K562 (cell line): ENCODE measurements at regions not wholly inside any gene's neighbourhood (a gene's known extent, or its start where the extent isn't known, plus 50 kb on each side); places are given as distances from the start of the nearest gene placed in this dataset.

Source experiments
- ATAC-seq: fragments of 200-7000 bp; cut with Tn5 transposase; 3 replicates; pipeline ENCODE4 v1.9.1; 2020; ENCODE audit warnings: moderate library complexity
- BruUV-seq: library from RNA; stranded (reverse); fragments of 400-500 nt; replicated peaks from 2 replicates; lab custom pipeline; 2021; lab: Mats Ljungman, UMichigan
- CTCF ChIA-PET: fragments of 300-600 bp; formaldehyde crosslinking; extraction: SDS; loops from one replicate; lab custom pipeline; 2021; ENCODE audit warnings: low intra/inter-chr PET ratio; lab: Yijun Ruan, JAX
- POLR2A ChIA-PET: fragments of 300-600, 350-650 bp; sonication (Branson Sonifier 250); formaldehyde crosslinking; extraction: SDS; loops from one replicate; lab custom pipeline; 2021; ENCODE audit warnings: antibody characterized with exemption, inconsistent platforms; lab: Yijun Ruan, JAX
- DNase-seq, 4 experiments: peaks; one replicate each; pipeline versions ENCODE4 v3.0.0 to v3.0.0-alpha.2; 2011 to 2018; ENCODE audit warnings: low spot score in 3 of 4, mixed read lengths in 3 of 4; ENCODE audit errors: extremely low read depth in 1 of 4
- FAIRE-seq: peaks from 2 replicates; lab custom pipeline; 2011; peaks lifted over from hg19 to GRCh38; lab: Jason Lieb, UNC
- H2AFZ ChIP-seq: 2 replicates; pipeline ENCODE4 v1.6.0; 2011; ENCODE audit warnings: low read depth, low read length, control low read depth, inconsistent platforms
- H3K27ac ChIP-seq: fragments of 200-600 bp; 3 replicates; pipeline ENCODE4 v1.8.0; 2011; ENCODE audit warnings: low read depth, mild to moderate bottlenecking, control low read depth, inconsistent platforms, low read length, moderate library complexity, mixed read lengths; ENCODE audit errors: extremely low read depth
- H3K27me3 ChIP-seq, 2 experiments: fragments of 300-600 bp in 1 of 2; 2 replicates in 1 of 2; 3 replicates in 1 of 2; pipeline versions ENCODE4 v1.6.0 to v1.8.0; 2011; ENCODE audit warnings: inconsistent platforms in 2 of 2, low read length in 2 of 2, mild to moderate bottlenecking in 1 of 2, mixed read lengths in 1 of 2, moderate library complexity in 1 of 2; ENCODE audit not compliant: control insufficient read depth in 2 of 2, insufficient read depth in 2 of 2
- H3K36me3 ChIP-seq: fragments of 300-600 bp; 3 replicates; pipeline ENCODE4 v1.8.0; 2011; ENCODE audit warnings: mild to moderate bottlenecking, low read length, inconsistent platforms; ENCODE audit not compliant: control insufficient read depth, insufficient read depth
- H3K4me1 ChIP-seq, 2 experiments: fragments of 200-600 bp in 1 of 2; replicated peaks in 1 of 2; 2 replicates in 1 of 2; 3 replicates in 1 of 2; pipeline versions ENCODE4 v1.5.1 to v1.8.0; 2011; ENCODE audit warnings: inconsistent platforms in 2 of 2, low read length in 2 of 2, mild to moderate bottlenecking in 1 of 2, mixed read lengths in 1 of 2, moderate library complexity in 1 of 2; ENCODE audit not compliant: control insufficient read depth in 2 of 2, insufficient read depth in 2 of 2
- H3K4me2 ChIP-seq: 2 replicates; pipeline ENCODE4 v1.6.1; 2011; ENCODE audit warnings: low read length, control low read depth, inconsistent platforms, mixed read lengths; ENCODE audit not compliant: insufficient read depth
- H3K4me3 ChIP-seq: fragments of 200-600 bp; sonication (generic), shearing (Covaris generic); 2 replicates; pipeline ENCODE4 v1.5.1; 2016; ENCODE audit warnings: control low read depth, inconsistent platforms
- H3K79me2 ChIP-seq: fragments of 200-600 bp; 3 replicates; pipeline ENCODE4 v1.8.0; 2011; ENCODE audit warnings: low read length, inconsistent platforms; ENCODE audit not compliant: control insufficient read depth, insufficient read depth
- H3K9ac ChIP-seq, 2 experiments: 2 replicates each; pipeline versions ENCODE4 v1.6.0 to v1.6.1; 2011; ENCODE audit warnings: low read depth in 2 of 2, low read length in 2 of 2, control low read depth in 1 of 2, inconsistent platforms in 1 of 2, mild to moderate bottlenecking in 1 of 2, mixed read lengths in 1 of 2; ENCODE audit not compliant: insufficient read depth in 1 of 2
- H3K9me1 ChIP-seq: one replicate; pipeline ENCODE4 v1.6.0; 2011; ENCODE audit warnings: inconsistent platforms, mild to moderate bottlenecking, low read length, moderate library complexity; ENCODE audit not compliant: control insufficient read depth, insufficient read depth
- H3K9me3 ChIP-seq: replicated peaks from 2 replicates; pipeline ENCODE4 v1.5.1; 2011; ENCODE audit warnings: low read depth, low read length, inconsistent platforms; ENCODE audit not compliant: control insufficient read depth, insufficient read depth
- H4K20me1 ChIP-seq: replicated peaks from 2 replicates; pipeline ENCODE4 v1.6.1; 2011; ENCODE audit warnings: low read length, inconsistent platforms, mixed read lengths; ENCODE audit not compliant: control insufficient read depth, insufficient read depth
- CBFB ChIP-seq: sonication (generic); formaldehyde crosslinking; IDR thresholded peaks from 2 replicates; pipeline ENCODE4 v1.4.0; 2020; ENCODE audit warnings: mild to moderate bottlenecking, missing genetic modification reagents
- CBX2 ChIP-seq: fragments of 200-600 bp; sonication (generic); IDR thresholded peaks from one replicate; pipeline ENCODE4 v1.6.1; 2012; ENCODE audit warnings: mild to moderate bottlenecking, low read length, inconsistent platforms; ENCODE audit not compliant: insufficient read depth, poor library complexity, severe bottlenecking
- CEBPG ChIP-seq, 3 experiments: fragments of 200-800 bp in 1 of 3; sonication (Bioruptor generic) in 1 of 3; sonication (generic) in 1 of 3; formaldehyde crosslinking in 1 of 3; IDR thresholded peaks in 2 of 3; conservative IDR thresholded peaks in 1 of 3; 2 replicates each; pipeline versions ENCODE4 v1.6.1 to v1.8.0; 2016 to 2022; ENCODE audit warnings: missing compliant biosample characterization in 2 of 3, missing genetic modification characterization in 2 of 3, mild to moderate bottlenecking in 1 of 3, missing genetic modification reagents in 1 of 3
- EP400 ChIP-seq: fragments of 450-650 bp; IDR thresholded peaks from 2 replicates; pipeline ENCODE4 v1.6.1; 2017; ENCODE audit warnings: antibody characterized with exemption, mild to moderate bottlenecking, moderate library complexity
- ETV6 ChIP-seq, 3 experiments: fragments of 150-350 bp in 1 of 3; sonication (generic) in 1 of 3; formaldehyde crosslinking in 1 of 3; IDR thresholded peaks; 2 replicates each; pipeline versions ENCODE4 v1.6.1 to v1.8.0; 2014 to 2022; ENCODE audit warnings: borderline replicate concordance in 2 of 3, low read depth in 2 of 3, antibody characterized with exemption in 1 of 3, low read length in 1 of 3, mild to moderate bottlenecking in 1 of 3, missing genetic modification reagents in 1 of 3
- NEUROD1 ChIP-seq: fragments of 150-350 bp; IDR thresholded peaks from 2 replicates; pipeline ENCODE4 v1.6.1; 2014; ENCODE audit warnings: borderline replicate concordance, low read length, low read depth; ENCODE audit not compliant: partially characterized antibody
- TBP ChIP-seq: optimal IDR thresholded peaks from 2 replicates; pipeline ENCODE3; 2011; ENCODE audit warnings: low read depth, low read length, improper control_type of control experiment
- ZC3H4 ChIP-seq: sonication (generic); formaldehyde crosslinking; IDR thresholded peaks from 2 replicates; pipeline ENCODE4 v1.9.0; 2021; ENCODE audit warnings: missing genetic modification reagents, borderline replicate concordance
- ZNF561 ChIP-seq: fragments of 450-650 bp; formaldehyde crosslinking; conservative IDR thresholded peaks from 2 replicates; pipeline ENCODE4 v1.4.0; 2020; ENCODE audit warnings: mild to moderate bottlenecking, moderate library complexity
- WGBS: fragments of 100-300 bp; shearing (Covaris generic); methylation state at CpG from one replicate; pipeline ENCODE4 v1.1.6; 2016; ENCODE audit warnings: low coverage, mixed read lengths; ENCODE audit not compliant: insufficient coverage; ENCODE audit errors: missing lambda C conversion rate; 5-methylcytosine and 5-hydroxymethylcytosine counted together
- in situ Hi-C: fragments of 300-500 bp; cut with MboI; formaldehyde crosslinking; loops from 4 replicates; pipeline ENCODE4 v1.15.0; 2018; ENCODE audit warnings: inconsistent platforms, mixed read lengths
- intact Hi-C: fragments of 100-400 bp; cut with micrococcal nuclease; formaldehyde crosslinking; loops from 2 replicates; pipeline ENCODE4 v1.14.2; 2022
- TF ChIP-seq, protein P1 (sequence below): fragments of 250-450 bp; sonication (Bioruptor Pico); IDR thresholded peaks from 2 replicates; pipeline ENCODE4 v1.8.0; 2022; ENCODE audit warnings: moderate library complexity, mild to moderate bottlenecking, inconsistent platforms
- TF ChIP-seq, protein P2 (sequence below): fragments of 250-450 bp; sonication (Bioruptor Pico); IDR thresholded peaks from 2 replicates; pipeline ENCODE4 v1.5.0; 2021

DNA sequence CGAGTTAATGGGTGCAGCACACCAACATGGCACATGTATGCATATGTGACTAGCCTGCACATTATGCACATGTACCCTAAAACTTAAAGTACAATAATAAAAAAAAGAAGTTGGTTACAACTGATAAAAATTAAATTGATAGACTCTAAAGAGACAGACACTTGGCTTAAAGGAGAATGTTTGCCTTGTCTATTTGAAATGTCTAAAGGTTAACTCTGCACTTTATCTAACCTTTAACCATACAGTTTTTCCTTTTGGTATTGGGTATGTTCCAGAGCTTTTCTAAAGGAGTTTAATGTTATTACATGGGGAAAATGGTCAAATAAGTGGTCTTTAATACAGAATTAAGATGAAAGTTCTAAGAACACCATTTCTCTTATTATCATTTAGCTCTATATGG, 145.1 kb upstream of the HCCS start:
- no peak for ATAC-seq

DNA sequence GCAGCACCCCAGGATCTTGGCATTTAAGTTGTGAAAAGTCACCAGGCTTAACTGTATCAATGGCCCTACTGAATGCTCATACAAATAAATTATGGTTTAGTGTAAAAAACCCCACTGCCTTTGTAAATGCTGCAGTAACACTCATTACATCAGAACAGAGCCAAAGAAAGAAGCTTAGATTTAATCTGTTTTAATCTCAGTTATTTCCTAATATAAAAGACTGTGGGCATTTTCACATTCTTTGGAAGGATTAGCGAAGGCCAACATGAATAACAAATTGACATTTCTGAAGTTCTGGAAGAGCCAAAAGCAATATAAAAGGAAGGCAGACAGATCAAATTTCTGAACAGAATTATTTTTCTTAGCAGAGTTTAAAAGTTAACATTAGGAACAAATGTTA, 140.0 kb upstream of the HCCS start:
- in situ Hi-C loops: no loop called here
- H3K79me2 ChIP-seq: no peaks in the 10 kb centered on the region
- no peaks in the 10 kb centered on the region for H3K9me1 ChIP-seq
- no peak overlapping the region for H3K9ac ChIP-seq
- H3K4me2 ChIP-seq: no peak overlapping the region
- H2AFZ ChIP-seq: no peak overlapping the region
- no peaks in the 10 kb centered on the region for H3K27me3 ChIP-seq
- 6% methylated on average over 1 of the region's 1 CpG for WGBS
- CTCF ChIA-PET: no interaction called here
- BruUV-seq: no TSS peak
- no peak overlapping the region for H3K27ac ChIP-seq
- DNase-seq (no peak), ATAC-seq (no peak), FAIRE-seq (no peak)
- H4K20me1 ChIP-seq: no peaks in the 10 kb centered on the region
- H3K36me3 ChIP-seq: no peaks in the 10 kb centered on the region
- H3K4me3 ChIP-seq: no peak overlapping the region
- no peak for TF ChIP-seq EP400
- TF ChIP-seq CBFB: no peak
- no peak for TF ChIP-seq ZC3H4 (CRISPR knock-in tag)
- TF ChIP-seq CEBPG (CRISPR knock-in tag; IDR thresholded peaks at IDR 0.05): no peak
- TF ChIP-seq CEBPG (tag; conservative IDR thresholded peaks at IDR 0.05 in 1 of 2, IDR thresholded peaks at IDR 0.05 in 1 of 2): no peak
- no peak for TF ChIP-seq NEUROD1
- no peak for TF ChIP-seq ZNF561 (CRISPR knock-in tag)
- TF ChIP-seq, protein P1, sequence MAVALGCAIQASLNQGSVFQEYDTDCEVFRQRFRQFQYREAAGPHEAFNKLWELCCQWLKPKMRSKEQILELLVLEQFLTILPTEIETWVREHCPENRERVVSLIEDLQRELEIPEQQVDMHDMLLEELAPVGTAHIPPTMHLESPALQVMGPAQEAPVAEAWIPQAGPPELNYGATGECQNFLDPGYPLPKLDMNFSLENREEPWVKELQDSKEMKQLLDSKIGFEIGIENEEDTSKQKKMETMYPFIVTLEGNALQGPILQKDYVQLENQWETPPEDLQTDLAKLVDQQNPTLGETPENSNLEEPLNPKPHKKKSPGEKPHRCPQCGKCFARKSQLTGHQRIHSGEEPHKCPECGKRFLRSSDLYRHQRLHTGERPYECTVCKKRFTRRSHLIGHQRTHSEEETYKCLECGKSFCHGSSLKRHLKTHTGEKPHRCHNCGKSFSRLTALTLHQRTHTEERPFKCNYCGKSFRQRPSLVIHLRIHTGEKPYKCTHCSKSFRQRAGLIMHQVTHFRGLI (CRISPR knock-in tag): no peak
- no peak for TF ChIP-seq TBP
- no peak for TF ChIP-seq CBX2
- no peak for TF ChIP-seq ETV6 (IDR thresholded peaks at IDR 0.05; ENCODE audit: borderline replicate concordance in 1 of 2, low read depth in 2 of 2, low read length in 1 of 2)
- TF ChIP-seq ETV6 (CRISPR knock-in tag; IDR thresholded peaks at IDR 0.05; ENCODE audit: borderline replicate concordance): no peak
- intact Hi-C loops: no loop called here
- H3K9me3 ChIP-seq: no peaks in the 10 kb centered on the region
- no peaks in the 10 kb centered on the region for H3K4me1 ChIP-seq
- POLR2A ChIA-PET: no interaction called here

More for the DNA sequence above, 145.1 kb upstream of the HCCS start:
- POLR2A ChIA-PET: no interaction called here
- Histone ChIP-seq H4K20me1 (no peaks in the 10 kb centered on the region), H3K4me1 (no peaks in the 10 kb centered on the region), H3K4me3 (no peak overlapping the region), H3K27me3 (no peaks in the 10 kb centered on the region), H3K36me3 (no peaks in the 10 kb centered on the region), H3K9ac (no peak overlapping the region), H3K79me2 (no peaks in the 10 kb centered on the region), H3K9me3 (no peaks in the 10 kb centered on the region), H2AFZ (no peak overlapping the region), H3K27ac (no peak overlapping the region), H3K9me1 (no peaks in the 10 kb centered on the region), H3K4me2 (no peak overlapping the region)
- intact Hi-C loops (no loop called here), in situ Hi-C loops (no loop called here)
- TF ChIP-seq, protein P2, sequence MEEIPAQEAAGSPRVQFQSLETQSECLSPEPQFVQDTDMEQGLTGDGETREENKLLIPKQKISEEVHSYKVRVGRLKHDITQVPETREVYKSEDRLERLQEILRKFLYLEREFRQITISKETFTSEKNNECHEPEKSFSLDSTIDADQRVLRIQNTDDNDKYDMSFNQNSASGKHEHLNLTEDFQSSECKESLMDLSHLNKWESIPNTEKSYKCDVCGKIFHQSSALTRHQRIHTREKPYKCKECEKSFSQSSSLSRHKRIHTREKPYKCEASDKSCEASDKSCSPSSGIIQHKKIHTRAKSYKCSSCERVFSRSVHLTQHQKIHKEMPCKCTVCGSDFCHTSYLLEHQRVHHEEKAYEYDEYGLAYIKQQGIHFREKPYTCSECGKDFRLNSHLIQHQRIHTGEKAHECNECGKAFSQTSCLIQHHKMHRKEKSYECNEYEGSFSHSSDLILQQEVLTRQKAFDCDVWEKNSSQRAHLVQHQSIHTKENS: no peak
- WGBS: no CpG with 5 or more reads among the region's 1 CpG
- FAIRE-seq: no peak
- no peak for DNase-seq
- BruUV-seq: no TSS peak
- CTCF ChIA-PET: no interaction called here
